GM23248 (cell line): ENCODE measurements at regions not wholly inside any gene's neighbourhood (a gene's known extent, or its start where the extent isn't known, plus 50 kb on each side); places are given as distances from the start of the nearest gene placed in this dataset.

Source experiments
- EZH2 ChIP-seq: fragments of 200-600 bp; sonication (generic); IDR thresholded peaks from 2 replicates; pipeline ENCODE4 v1.6.1; 2018; ENCODE audit warnings: antibody characterized with exemption, mild to moderate bottlenecking; ENCODE audit not compliant: insufficient read depth, poor library complexity, severe bottlenecking
- EZH2phosphoT487 ChIP-seq: fragments of 200-600 bp; sonication (generic); IDR thresholded peaks from 2 replicates; pipeline ENCODE4 v1.6.1; 2018; ENCODE audit warnings: antibody characterized with exemption, moderate library complexity, mild to moderate bottlenecking, low read depth; ENCODE audit not compliant: insufficient read depth

- TF ChIP-seq EZH2 (no peak), EZH2phosphoT487 (no peak)
These were observed 812.0 kb downstream of the SLITRK5 start for GRCh38 chr13:88483202-88483601.
